ENCODE measurements at regions not wholly inside any gene's neighbourhood (a gene's known extent, or its start where the extent isn't known, plus 50 kb on each side); places are given as distances from the start of the nearest gene placed in this dataset.
A peak's percentile ranks its signal among the peaks of the same experiment; 100 is the strongest.

DNA sequence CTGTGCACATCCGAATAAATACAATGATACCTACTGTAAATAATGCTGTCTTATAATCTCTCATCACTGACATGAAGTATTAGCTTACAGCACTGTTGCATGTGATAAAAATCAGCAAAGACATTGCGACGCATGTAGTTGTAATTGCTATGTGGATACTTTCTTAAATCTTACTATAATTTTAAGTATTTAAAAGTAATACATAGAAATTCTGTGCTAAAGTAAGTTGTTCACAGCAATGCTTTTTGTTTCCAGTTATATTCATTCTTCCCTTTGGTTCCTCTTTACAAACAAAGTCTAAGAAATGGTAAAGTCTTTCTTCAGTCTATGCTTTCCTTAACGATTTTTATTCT lies 113.7 kb upstream of the DGKB start:
- in situ Hi-C loops (cut with HindIII; ENCODE audit: low sequenced_read_pairs) = loop anchor here (25.0 kb wide), 1 partner anchor 304 kb away; no protein-coding TSS in a partner anchor
- H3K4me3 ChIP-seq (ENCODE audit: low read depth, low read length) = peak overlapping the region; percentile 35
- no peak for DNase-seq (ENCODE audit: low read depth)
- TF ChIP-seq, protein P1, sequence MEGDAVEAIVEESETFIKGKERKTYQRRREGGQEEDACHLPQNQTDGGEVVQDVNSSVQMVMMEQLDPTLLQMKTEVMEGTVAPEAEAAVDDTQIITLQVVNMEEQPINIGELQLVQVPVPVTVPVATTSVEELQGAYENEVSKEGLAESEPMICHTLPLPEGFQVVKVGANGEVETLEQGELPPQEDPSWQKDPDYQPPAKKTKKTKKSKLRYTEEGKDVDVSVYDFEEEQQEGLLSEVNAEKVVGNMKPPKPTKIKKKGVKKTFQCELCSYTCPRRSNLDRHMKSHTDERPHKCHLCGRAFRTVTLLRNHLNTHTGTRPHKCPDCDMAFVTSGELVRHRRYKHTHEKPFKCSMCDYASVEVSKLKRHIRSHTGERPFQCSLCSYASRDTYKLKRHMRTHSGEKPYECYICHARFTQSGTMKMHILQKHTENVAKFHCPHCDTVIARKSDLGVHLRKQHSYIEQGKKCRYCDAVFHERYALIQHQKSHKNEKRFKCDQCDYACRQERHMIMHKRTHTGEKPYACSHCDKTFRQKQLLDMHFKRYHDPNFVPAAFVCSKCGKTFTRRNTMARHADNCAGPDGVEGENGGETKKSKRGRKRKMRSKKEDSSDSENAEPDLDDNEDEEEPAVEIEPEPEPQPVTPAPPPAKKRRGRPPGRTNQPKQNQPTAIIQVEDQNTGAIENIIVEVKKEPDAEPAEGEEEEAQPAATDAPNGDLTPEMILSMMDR (IDR thresholded peaks at IDR 0.05; ENCODE audit: low read depth, low read length, missing control alignments) = no peak

DNA sequence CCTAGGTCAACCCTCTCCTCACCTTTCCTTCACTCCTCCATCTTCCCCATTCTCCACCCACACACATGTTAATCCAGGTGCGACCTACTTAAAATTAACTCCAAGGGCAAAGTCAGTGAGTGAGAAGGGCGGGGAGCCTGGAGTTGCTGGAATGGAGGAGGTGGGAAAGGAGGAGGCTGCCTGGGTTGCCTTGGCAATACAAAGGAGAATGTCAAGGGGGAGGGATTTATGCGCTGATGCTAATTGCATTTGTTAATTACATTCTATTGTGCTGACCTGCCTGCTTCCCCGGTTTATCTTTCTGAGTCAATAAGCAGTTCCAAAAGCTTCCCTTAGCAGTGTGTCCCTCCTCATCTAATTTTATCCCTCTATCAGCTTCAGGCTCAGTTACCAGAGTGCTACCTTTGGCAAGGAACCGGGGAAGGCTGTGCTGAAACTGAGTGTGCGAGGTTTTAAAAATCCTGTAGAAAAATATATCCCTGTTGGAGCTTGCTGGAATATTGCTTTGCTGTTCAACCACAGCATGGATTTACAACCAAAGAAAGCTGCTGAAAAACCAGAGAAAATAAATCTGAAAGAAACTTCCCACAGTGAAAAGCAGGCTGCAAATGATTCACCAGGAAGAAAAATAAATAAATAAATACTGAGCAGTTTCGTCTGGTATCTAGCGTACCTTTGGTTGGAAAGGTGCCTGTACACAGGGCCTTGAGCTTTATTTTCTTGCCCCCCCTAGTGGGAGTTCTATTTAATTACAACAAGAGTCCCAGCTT lies 113.2 kb upstream of the DGKB start:
- H3K4me3 ChIP-seq (ENCODE audit: low read depth, low read length) = peak overlapping the region; percentile 35
- in situ Hi-C loops (cut with HindIII; ENCODE audit: low sequenced_read_pairs) = loop anchor here (25.0 kb wide), 1 partner anchor 303 kb away; no protein-coding TSS in a partner anchor
- TF ChIP-seq, protein P1 (IDR thresholded peaks at IDR 0.05; ENCODE audit: low read depth, low read length, missing control alignments) = peak; percentile 64
- DNase-seq (ENCODE audit: low read depth) = peak; percentile 76

DNA sequence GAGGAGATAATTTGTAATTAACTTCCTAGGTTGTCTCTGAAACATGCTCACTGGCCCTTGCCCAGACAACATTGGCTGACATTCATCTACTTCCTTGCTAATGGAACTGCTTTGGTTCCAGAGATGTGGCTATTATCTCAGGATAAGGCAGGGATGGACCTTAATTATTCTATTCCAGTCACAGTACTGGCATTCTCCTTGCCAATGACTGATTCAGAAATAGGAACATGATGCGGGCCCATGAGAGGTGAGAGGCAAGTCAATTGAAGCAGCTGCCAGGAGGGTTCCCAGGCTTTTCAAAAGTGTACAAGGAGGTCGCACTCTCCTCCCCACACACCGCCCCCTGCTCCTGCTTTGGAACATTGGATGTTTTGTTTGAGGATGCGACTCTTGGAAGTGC lies 109.6 kb upstream of the DGKB start:
- TF ChIP-seq, protein P1 (IDR thresholded peaks at IDR 0.05; ENCODE audit: low read depth, low read length, missing control alignments) = no peak
- no peak overlapping the region for H3K4me3 ChIP-seq (ENCODE audit: low read depth, low read length)
- DNase-seq (ENCODE audit: low read depth) = no peak
- in situ Hi-C loops (cut with HindIII; ENCODE audit: low sequenced_read_pairs) = loop anchor here (25.0 kb wide), 1 partner anchor 300 kb away; no protein-coding TSS in a partner anchor

DNA sequence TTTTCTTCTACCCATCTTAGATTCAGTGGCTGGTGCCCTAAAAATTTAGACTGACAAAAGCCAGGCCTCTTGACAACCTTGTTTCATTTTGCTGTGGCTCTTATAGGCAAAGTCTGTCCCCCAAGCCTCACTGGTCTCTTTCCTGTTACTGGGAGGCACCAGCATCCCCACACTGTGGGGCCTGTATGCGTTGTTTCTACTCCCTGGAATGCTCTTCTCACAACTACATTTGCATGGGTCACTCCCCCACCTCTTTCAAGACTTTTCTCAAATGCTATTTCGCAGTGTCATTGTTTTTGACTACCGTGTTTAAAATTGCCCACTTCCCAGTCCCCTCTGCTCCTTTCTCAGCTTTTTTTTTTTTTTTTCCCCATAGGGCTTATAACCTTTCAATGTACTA lies 108.7 kb upstream of the DGKB start:
- in situ Hi-C loops (cut with HindIII; ENCODE audit: low sequenced_read_pairs) = loop anchor here (25.0 kb wide), 1 partner anchor 299 kb away; no protein-coding TSS in a partner anchor
- H3K4me3 ChIP-seq (ENCODE audit: low read depth, low read length) = no peak overlapping the region
- TF ChIP-seq, protein P1 (IDR thresholded peaks at IDR 0.05; ENCODE audit: low read depth, low read length, missing control alignments) = no peak
- DNase-seq (ENCODE audit: low read depth) = no peak

DNA sequence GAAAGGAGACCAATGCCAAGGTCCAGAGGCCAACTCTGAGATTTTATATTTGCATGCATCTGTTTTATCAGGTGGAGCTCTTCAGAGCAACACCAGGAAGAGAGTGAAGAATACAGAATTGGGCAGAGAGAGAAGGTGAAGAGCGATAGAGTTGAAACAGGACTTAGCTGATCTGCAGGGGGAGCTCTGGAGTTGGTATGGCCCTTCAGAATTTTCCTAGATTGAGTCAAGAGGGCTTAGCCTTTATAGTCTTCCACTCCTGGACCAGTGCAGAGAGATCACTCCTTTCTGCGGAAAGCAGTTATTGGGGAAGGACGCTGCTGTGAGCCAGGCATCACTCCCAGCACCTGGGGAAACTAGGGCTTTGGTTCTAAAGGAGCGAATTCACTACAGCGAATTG lies 105.0 kb upstream of the DGKB start:
- no peak overlapping the region for H3K4me3 ChIP-seq (ENCODE audit: low read depth, low read length)
- TF ChIP-seq, protein P1 (IDR thresholded peaks at IDR 0.05; ENCODE audit: low read depth, low read length, missing control alignments) = peak; percentile 31
- no peak for DNase-seq (ENCODE audit: low read depth)
- in situ Hi-C loops (cut with HindIII; ENCODE audit: low sequenced_read_pairs) = loop anchor here (25.0 kb wide), 1 partner anchor 295 kb away; no protein-coding TSS in a partner anchor

DNA sequence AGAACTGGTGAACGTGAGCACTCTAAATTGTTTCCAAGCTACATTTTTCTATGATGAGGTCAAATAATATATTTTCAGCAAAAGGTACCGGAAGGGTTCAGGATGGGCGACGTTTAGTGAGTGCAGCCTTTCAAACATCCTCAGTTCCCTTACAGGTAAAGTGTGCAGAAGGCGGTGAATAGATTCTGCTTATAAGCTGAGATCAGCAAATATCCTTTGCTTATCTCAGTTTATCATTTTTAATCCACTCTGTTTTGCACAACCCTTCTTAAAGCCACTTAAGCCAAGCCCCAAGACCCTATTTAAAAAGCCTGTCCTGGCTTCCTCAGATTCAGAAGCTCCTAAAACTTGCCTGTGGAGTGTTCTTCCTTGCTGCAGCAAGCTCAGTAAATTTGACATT lies 103.1 kb upstream of the DGKB start:
- in situ Hi-C loops (cut with HindIII; ENCODE audit: low sequenced_read_pairs) = loop anchor here (25.0 kb wide), 1 partner anchor 293 kb away; no protein-coding TSS in a partner anchor
- DNase-seq (ENCODE audit: low read depth) = no peak
- no peak overlapping the region for H3K4me3 ChIP-seq (ENCODE audit: low read depth, low read length)
- TF ChIP-seq, protein P1 (IDR thresholded peaks at IDR 0.05; ENCODE audit: low read depth, low read length, missing control alignments) = no peak
